GM19452 (cell line): ENCODE measurements at regions not wholly inside any gene's neighbourhood (a gene's known extent, or its start where the extent isn't known, plus 50 kb on each side); places are given as distances from the start of the nearest gene placed in this dataset.

ENCODE experiments used
- ATAC-seq: cut with Tn5 transposase; IDR thresholded peaks from one replicate; pipeline ENCODE4 v1.9.1; 2021; ENCODE audit not compliant: unreplicated experiment

GRCh38 chr16:86287664-86288201 lies 222.6 kb upstream of the FOXF1 start:
- ATAC-seq: no peak

GRCh38 chr16:86288716-86289294 lies 221.5 kb upstream of the FOXF1 start:
- no peak for ATAC-seq

GRCh38 chr16:86289304-86289703 lies 221.0 kb upstream of the FOXF1 start:
- no peak for ATAC-seq

GRCh38 chr16:86289907-86290306 lies 220.4 kb upstream of the FOXF1 start:
- ATAC-seq: no peak

GRCh38 chr16:86291491-86291890 lies 218.8 kb upstream of the FOXF1 start:
- no peak for ATAC-seq

- ATAC-seq: no peak
Measured at GRCh38 chr16:86292171-86292775, 218.1 kb upstream of the FOXF1 start.

GRCh38 chr16:86292942-86293341 lies 217.4 kb upstream of the FOXF1 start:
- no peak for ATAC-seq

GRCh38 chr16:86293906-86294305 lies 216.4 kb upstream of the FOXF1 start:
- no peak for ATAC-seq

GRCh38 chr16:86294535-86295196 lies 215.7 kb upstream of the FOXF1 start:
- no peak for ATAC-seq

- ATAC-seq: no peak
Measured at GRCh38 chr16:86296256-86296655, 214.1 kb upstream of the FOXF1 start.

GRCh38 chr16:86297391-86297790 lies 212.9 kb upstream of the FOXF1 start:
- no peak for ATAC-seq

GRCh38 chr16:86297866-86298757 lies 212.2 kb upstream of the FOXF1 start:
- no peak for ATAC-seq

- ATAC-seq: no peak
Measured at GRCh38 chr16:86298758-86299134, 211.6 kb upstream of the FOXF1 start.

- no peak for ATAC-seq
Measured at GRCh38 chr16:86299882-86300610, 210.3 kb upstream of the FOXF1 start.

- no peak for ATAC-seq
Measured at GRCh38 chr16:86300746-86301481, 209.4 kb upstream of the FOXF1 start.

GRCh38 chr16:86302421-86303109 lies 207.8 kb upstream of the FOXF1 start:
- ATAC-seq: no peak

- ATAC-seq: no peak
Measured at GRCh38 chr16:86303787-86304678, 206.3 kb upstream of the FOXF1 start.

- ATAC-seq: no peak
Measured at GRCh38 chr16:86304868-86305267, 205.5 kb upstream of the FOXF1 start.
